GM10248 (cell line): ENCODE measurements at regions not wholly inside any gene's neighbourhood (a gene's known extent, or its start where the extent isn't known, plus 50 kb on each side); places are given as distances from the start of the nearest gene placed in this dataset.

ENCODE experiments used
- CTCF ChIA-PET: fragments of 300-600 bp; sonication (Branson Sonifier 250); formaldehyde crosslinking; extraction: SDS; loops from one replicate; lab custom pipeline; 2021; ENCODE audit warnings: antibody characterized with exemption; lab: Yijun Ruan, JAX
- POLR2A ChIA-PET: fragments of 350-650 bp; sonication (Branson Sonifier 250); formaldehyde crosslinking; extraction: SDS; loops from one replicate; lab custom pipeline; 2020; ENCODE audit warnings: antibody characterized with exemption; lab: Yijun Ruan, JAX
- DNase-seq: peaks from one replicate; pipeline ENCODE4 v3.0.0; 2012; ENCODE audit errors: extremely low spot score
- CTCF ChIP-seq: IDR thresholded peaks from 2 replicates; pipeline ENCODE4 v1.5.1; 2012; ENCODE audit warnings: mild to moderate bottlenecking, low read depth; ENCODE audit errors: extremely low read depth, missing control alignments, control extremely low read depth

DNA sequence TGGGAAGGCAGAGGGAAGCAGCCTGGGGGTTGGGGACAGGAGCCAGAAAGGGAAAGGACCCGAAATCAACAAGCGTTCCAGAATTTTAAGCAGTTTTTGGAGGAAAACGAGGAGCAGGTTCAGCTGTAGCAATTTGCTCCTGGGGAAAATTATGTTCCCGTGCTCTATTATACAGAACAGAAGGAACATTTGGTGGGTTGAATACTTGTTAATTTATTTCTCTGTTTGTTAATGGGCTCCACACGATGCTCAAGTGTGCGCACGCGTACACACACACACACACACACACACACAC, 149.2 kb upstream of the LINGO1 start:
- no peak for TF ChIP-seq CTCF
- ChIA-PET CTCF (interaction anchor here (1.2 kb wide), 1 partner anchor 9 kb away, joined by 4 read pairs; no protein-coding TSS in a partner anchor), POLR2A (no interaction called here)
- no peak for DNase-seq

DNA sequence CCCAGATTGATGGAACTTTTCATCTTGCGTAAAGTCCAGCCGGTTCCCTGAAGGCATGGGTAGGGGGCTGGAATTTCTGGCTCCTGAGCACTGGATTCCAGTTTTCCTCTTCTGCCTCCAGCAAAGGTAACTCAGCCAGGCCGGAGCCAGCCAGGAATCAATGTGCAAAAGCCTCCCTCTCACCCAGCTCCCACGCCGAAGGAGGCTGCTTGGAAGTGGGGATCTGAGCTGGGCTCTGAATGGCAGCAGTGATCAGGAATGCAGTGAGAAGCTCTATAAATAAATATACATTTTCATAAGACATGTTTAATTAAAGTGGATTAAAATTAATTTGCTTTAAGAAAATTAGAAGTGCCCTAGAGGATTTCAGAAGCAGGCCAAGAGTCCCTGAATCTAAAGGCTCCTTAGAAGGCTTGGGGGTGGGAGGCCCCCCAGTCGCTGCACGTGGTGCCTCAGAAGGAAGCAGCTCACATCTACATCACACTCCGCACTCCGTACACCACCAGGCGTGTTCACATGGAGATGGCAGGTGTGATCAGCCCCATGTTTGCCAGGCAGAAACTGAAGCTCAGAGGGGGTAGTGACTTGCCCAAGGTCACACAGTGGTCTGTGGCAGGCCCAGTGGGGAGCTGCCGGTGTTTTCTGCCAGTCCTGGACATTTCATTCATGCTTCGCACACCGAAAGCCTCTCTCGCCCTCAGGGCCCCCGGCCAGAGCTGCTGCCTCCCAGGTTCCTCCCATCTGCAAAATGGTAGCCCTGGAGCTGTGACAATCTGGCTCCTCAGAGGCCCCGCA, 148.6 kb upstream of the LINGO1 start:
- POLR2A ChIA-PET = no interaction called here
- no peak for TF ChIP-seq CTCF
- DNase-seq = no peak
- CTCF ChIA-PET = interaction anchor here (1.0 to 1.2 kb wide), 2 partner anchors 9 to 19 kb away, joined by 3 to 4 read pairs; no protein-coding TSS in a partner anchor

DNA sequence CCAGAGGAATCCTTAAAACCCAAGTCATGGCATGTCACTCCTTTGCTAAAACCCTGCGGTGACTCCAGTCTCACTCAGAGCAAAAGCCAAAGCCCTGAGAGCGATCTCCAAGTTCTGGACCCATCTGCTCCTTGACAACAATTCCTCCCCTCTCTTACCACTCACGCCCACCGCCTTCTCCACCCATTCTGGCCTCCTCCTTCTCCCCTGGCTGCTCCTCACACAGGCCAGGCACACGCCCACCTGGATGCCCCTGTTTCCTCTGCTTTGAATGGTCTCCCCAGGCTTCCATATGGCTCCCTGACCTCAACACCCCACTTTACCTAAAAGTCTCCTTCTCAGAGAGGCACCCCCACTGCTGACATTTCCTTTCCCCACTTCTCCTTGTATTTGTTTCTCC, 146.1 kb upstream of the LINGO1 start:
- DNase-seq = no peak
- ChIA-PET CTCF (interaction anchor here (1.2 kb wide), 1 partner anchor 14 kb away, joined by 3 read pairs; no protein-coding TSS in a partner anchor), POLR2A (no interaction called here)
- no peak for TF ChIP-seq CTCF

DNA sequence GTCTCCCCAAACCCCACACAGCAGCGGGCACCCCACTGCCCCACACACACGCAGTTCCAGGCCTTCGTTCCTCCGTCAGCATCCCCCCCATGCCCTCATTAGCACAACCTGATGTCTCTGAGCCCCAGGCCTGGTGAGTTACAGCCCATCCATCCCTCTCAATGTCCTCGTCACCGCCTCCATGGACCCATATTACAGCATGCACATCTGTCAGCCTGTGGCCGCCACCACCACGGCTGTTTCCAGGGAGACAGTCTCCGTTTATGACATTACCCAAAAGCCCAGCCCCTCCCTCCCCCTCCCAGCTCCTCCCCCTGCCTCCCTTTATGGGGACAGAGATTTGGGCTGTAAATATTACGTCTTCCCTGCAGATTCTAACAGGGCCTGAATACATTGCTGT, 143.1 kb upstream of the LINGO1 start:
- no peak for TF ChIP-seq CTCF
- ChIA-PET CTCF (no interaction called here), POLR2A (no interaction called here)
- no peak for DNase-seq

DNA sequence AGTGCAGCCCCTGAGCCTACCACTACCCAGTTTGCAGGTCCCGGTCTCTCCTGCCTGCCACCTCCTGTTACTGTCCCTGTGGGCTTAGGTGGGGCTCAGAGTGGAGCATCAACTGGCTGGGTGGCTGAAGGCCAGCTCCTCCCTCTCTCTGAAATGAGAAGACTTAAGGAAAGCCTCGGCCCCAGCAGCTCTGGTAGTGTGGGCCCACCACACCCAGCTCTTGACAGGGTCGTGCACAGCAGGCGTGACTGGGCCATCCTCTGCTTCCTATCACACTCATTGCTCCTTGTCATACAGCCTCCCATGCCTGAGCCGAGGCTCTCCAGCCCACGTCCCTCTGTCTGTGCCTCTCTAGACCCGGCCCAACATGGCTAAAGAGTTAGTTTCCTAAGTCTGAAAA, 142.7 kb upstream of the LINGO1 start:
- ChIA-PET CTCF (no interaction called here), POLR2A (no interaction called here)
- TF ChIP-seq CTCF = no peak
- no peak for DNase-seq

GRCh38 chr15:77774350-77774749, 141.6 kb upstream of the LINGO1 start:
- POLR2A ChIA-PET = no interaction called here
- TF ChIP-seq CTCF = no peak
- CTCF ChIA-PET = no interaction called here
- no peak for DNase-seq

DNA sequence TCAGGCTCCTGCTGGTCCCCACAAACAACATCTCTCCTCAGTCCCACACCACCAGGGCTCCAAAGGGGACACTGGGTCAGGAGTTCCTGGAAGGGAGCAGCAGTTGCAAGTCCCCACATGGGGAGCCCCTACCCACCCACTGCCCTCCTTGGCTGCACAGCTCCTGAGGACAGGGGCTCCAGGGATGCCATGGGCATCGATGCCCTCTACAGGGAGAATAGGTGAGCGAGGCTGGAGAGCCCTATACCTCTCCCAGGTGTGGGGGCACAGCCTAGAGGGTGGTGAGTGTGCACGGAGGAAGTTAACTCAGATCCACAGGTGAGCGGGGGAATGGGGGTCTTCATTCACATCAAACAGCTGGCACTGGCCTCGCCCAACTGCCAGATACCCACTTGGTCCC, 141.2 kb upstream of the LINGO1 start:
- POLR2A ChIA-PET = no interaction called here
- no peak for DNase-seq
- CTCF ChIA-PET = no interaction called here
- TF ChIP-seq CTCF = no peak
